Osteocyte (in vitro differentiated cells): ENCODE measurements at regions not wholly inside any gene's neighbourhood (a gene's known extent, or its start where the extent isn't known, plus 50 kb on each side); places are given as distances from the start of the nearest gene placed in this dataset.
"Not testable (repeated sequence)": the region's sequence is repeated elsewhere in the genome, so short reads cannot be mapped to it uniquely, and the experiment has no call there.

Source experiments
- DNase-seq: peaks from one replicate; pipeline ENCODE4 v3.0.0; 2021; ENCODE audit warnings: mixed read lengths; ENCODE audit not compliant: unreplicated experiment; ENCODE audit errors: extremely low spot score
- H3K27ac Mint-ChIP-seq: one replicate; pipeline ENCODE4 v1.8.0; 2021; ENCODE audit warnings: mild to moderate bottlenecking, mixed read lengths; ENCODE audit not compliant: unreplicated experiment
- H3K27me3 Mint-ChIP-seq: one replicate; pipeline ENCODE4 v1.8.0; 2021; ENCODE audit warnings: mixed read lengths; ENCODE audit not compliant: unreplicated experiment
- H3K36me3 Mint-ChIP-seq: one replicate; pipeline ENCODE4 v1.8.0; 2021; ENCODE audit warnings: mixed read lengths; ENCODE audit not compliant: unreplicated experiment
- H3K4me1 Mint-ChIP-seq: one replicate; pipeline ENCODE4 v1.8.0; 2021; ENCODE audit warnings: mixed read lengths; ENCODE audit not compliant: unreplicated experiment
- H3K4me3 Mint-ChIP-seq: one replicate; pipeline ENCODE4 v1.8.0; 2021; ENCODE audit warnings: mild to moderate bottlenecking, moderate library complexity, mixed read lengths; ENCODE audit not compliant: unreplicated experiment
- H3K9me3 Mint-ChIP-seq: one replicate; pipeline ENCODE4 v1.8.0; 2021; ENCODE audit warnings: mixed read lengths; ENCODE audit not compliant: unreplicated experiment
- TF ChIP-seq, protein P1 (sequence below): fragments of 200-600 bp; sonication (generic); IDR thresholded peaks from 2 replicates; pipeline ENCODE4 v1.5.0; 2021; ENCODE audit warnings: antibody characterized with exemption, mild to moderate bottlenecking, moderate library complexity

DNA sequence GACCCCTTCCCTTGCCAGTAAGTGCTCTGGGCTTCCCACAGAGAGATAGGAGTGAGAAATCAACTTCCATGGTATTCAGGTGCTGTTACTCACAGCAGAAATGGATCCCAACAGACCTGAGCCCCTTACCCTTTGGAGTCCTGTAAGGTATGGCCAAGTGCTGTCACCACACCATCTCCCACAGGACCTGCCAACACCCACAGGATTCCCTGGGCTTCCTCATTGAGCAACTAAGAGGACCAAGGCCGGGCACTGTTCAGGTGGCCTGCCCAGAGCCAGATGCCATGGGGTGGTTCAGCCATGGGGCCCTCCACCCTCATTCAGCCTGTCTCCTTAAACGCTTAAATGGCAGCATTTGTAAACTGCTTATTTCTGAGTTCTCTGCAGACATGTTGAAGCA, 166.2 kb downstream of the TRIM43 start:
- peaks cover 11% of the 10 kb centered on the region for H3K27me3 Mint-ChIP-seq
- DNase-seq, result no peak
- no peak overlapping the region for H3K4me3 Mint-ChIP-seq
- TF ChIP-seq, protein P1, sequence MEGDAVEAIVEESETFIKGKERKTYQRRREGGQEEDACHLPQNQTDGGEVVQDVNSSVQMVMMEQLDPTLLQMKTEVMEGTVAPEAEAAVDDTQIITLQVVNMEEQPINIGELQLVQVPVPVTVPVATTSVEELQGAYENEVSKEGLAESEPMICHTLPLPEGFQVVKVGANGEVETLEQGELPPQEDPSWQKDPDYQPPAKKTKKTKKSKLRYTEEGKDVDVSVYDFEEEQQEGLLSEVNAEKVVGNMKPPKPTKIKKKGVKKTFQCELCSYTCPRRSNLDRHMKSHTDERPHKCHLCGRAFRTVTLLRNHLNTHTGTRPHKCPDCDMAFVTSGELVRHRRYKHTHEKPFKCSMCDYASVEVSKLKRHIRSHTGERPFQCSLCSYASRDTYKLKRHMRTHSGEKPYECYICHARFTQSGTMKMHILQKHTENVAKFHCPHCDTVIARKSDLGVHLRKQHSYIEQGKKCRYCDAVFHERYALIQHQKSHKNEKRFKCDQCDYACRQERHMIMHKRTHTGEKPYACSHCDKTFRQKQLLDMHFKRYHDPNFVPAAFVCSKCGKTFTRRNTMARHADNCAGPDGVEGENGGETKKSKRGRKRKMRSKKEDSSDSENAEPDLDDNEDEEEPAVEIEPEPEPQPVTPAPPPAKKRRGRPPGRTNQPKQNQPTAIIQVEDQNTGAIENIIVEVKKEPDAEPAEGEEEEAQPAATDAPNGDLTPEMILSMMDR, result no peak
- H3K27ac Mint-ChIP-seq, result no peak overlapping the region
- no peaks in the 10 kb centered on the region for H3K36me3 Mint-ChIP-seq
- no peaks in the 10 kb centered on the region for H3K4me1 Mint-ChIP-seq
- H3K9me3 Mint-ChIP-seq, result no peaks in the 10 kb centered on the region

DNA sequence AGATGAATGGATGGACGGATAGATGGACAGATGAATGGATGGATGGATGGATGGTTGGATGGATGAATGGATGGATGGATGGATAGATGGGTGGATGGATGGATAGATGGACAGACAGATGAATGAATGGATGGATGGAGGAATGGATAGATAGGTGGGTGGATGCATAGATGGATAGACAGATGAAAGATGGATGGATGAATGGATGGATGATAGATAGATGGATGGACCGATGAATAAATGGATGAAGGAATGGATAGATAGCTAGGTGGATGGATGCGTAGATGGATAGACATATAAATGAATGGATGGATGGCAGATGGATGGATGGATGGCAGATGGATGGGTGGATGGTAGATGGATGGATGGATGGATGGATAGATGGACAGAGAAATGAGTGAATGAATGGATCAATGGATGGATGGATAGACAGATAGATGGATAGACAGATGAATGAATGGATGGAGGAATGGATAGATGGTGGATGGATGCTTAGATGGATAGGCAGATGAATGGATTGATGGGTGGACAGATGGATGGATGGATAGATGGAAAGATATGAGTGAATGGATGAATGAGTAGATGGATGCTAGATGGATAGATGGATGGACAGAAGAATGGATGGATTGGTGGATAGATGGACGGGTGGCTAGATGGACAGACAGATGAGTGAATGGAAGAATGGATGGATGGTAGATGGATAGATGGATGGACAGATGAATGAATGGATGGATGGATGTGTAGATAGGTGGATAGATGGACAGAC, 167.9 kb downstream of the TRIM43 start:
- no peak overlapping the region for H3K4me3 Mint-ChIP-seq
- peaks cover 1% of the 10 kb centered on the region for H3K27me3 Mint-ChIP-seq
- no peak overlapping the region for H3K27ac Mint-ChIP-seq
- TF ChIP-seq, protein P1, result no peak
- H3K36me3 Mint-ChIP-seq, result no peaks in the 10 kb centered on the region
- no peak for DNase-seq
- H3K9me3 Mint-ChIP-seq, result no peaks in the 10 kb centered on the region
- H3K4me1 Mint-ChIP-seq, result no peaks in the 10 kb centered on the region

DNA sequence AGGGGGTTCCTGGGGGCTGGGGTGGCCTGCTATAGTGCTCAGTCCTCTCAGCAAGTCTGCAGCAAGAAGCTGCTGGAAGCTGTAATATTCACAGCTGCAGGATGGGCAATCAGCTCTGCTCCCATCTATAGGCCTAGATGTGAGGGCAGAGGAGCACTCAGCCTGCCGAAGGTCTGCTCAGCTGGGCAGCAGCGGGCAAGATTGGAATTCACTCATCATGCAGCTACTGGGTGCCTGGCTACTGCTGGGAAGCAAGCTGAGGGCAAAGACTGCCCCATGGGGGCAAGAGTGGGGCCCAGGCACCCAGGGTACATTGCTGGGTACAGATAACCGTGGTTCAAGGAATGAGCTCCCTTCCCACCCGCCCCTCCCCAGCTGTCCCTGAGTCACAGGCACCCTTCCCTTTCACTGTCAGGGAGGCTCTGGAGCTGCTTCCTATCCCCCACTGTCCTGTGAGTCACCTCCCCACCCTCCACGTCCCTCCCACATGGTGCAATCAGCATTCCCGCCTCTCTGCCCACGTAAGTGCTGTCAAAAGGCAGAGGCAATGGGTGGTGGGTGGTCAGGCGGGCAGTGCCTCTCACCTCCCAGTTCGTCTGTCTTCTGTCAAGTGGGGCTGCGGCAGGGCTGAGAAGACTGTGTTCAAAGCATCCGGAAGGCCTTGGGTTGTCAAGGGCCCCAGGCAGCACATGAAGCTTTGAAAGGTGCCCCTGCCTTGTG, 169.2 kb downstream of the TRIM43 start:
- DNase-seq, result no peak
- Mint-ChIP-seq H3K27me3 (no peaks in the 10 kb centered on the region), H3K4me1 (no peaks in the 10 kb centered on the region), H3K27ac (no peak overlapping the region), H3K9me3 (no peaks in the 10 kb centered on the region), H3K4me3 (no peak overlapping the region), H3K36me3 (no peaks in the 10 kb centered on the region)
- TF ChIP-seq, protein P1, result no peak

DNA sequence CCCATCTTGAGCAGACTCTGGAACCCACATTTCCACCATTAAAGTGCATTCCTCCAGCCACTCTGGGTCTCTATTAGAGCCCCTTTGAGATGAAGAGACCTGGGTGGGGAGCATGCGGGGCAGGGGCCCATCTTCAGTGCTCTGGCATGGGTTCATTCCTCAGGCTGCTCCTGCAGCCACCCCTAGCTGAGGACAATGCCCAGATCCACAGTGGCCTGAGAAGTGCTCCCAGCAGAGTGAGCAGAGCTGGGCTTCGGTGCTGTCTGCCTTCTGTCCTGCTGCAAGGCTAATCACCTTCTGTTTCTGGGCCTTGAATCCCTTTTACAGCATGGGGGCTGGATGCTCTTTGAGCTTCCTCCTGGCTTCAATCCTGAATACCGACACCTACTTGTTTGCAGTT, 169.8 kb downstream of the TRIM43 start:
- H3K27ac Mint-ChIP-seq, result no peak overlapping the region
- H3K9me3 Mint-ChIP-seq, result no peaks in the 10 kb centered on the region
- H3K4me1 Mint-ChIP-seq, result no peaks in the 10 kb centered on the region
- H3K4me3 Mint-ChIP-seq, result no peak overlapping the region
- DNase-seq, result no peak
- TF ChIP-seq, protein P1, result no peak
- no peaks in the 10 kb centered on the region for H3K36me3 Mint-ChIP-seq
- H3K27me3 Mint-ChIP-seq, result no peaks in the 10 kb centered on the region

DNA sequence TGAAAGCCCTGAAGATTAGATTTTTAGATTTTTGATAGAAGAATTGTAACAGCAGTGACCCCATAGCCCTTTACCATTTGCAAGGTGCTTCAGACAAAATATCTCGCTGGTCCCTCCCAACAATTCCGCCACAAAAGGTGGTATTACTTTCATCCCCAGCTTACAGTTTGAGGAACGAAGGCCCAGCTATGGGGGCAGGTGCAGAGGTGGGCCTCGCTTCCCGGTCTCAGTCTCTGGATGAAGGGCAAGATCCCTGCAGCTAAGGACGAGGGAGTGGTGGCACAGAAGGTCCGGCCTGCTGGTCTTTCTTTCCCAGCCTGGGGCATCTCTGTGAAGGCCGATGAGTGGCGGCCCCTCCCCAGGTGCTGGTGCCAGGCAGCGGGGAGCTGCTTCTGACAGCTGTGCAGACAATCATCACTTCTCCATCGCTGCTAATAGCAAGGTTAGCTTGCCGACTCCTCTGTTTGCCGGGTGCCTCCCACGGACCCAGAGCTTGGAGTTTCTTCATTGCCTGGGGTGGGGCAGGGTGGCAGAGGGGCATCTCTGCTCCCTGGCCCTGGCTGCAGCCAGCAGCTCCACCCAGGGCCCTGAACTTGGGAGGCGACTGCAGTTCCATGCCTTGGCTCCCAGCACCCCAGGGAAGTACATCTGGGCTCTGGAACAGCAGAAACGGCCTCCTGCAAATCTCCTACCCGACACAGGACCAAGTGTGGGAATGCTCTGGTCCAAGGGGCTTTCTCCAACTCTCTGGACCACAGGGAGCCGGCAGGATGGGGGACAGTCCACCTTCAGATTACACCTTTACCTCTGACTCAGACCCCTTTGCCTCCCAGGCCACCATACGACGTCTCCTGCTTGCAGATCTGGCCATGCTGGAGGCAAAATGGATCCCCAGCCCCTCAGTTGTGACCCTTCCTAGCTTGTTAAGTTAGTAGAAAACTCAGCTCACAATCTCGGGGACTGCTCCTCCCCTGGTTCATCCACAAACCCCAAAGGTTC, 170.5 kb downstream of the TRIM43 start:
- not testable (repeated sequence) for H3K4me1 Mint-ChIP-seq, H3K36me3 Mint-ChIP-seq, H3K9me3 Mint-ChIP-seq, H3K4me3 Mint-ChIP-seq, DNase-seq, H3K27ac Mint-ChIP-seq, H3K27me3 Mint-ChIP-seq

DNA sequence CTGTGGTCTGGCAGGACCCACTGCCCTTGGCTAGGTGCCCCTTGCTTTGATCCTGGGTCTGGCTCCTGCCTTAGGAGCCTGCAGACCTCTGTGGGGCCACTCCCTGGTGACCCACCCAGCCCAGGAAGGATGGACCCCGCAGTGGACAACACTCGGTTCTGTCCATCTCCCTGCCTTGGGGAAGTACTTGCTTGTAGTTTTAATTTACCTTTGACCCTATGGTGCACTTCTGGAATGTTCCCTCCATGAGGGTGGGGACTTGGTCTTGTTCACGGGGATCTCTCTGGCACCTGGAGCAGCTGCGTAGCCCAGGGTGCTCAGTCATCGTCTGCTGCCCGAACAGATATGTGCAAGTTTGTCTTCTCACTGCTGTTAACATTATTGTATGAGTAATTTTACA, 171.3 kb downstream of the TRIM43 start:
- not testable (repeated sequence) for H3K36me3 Mint-ChIP-seq, DNase-seq, H3K27ac Mint-ChIP-seq, H3K4me1 Mint-ChIP-seq, H3K4me3 Mint-ChIP-seq, H3K9me3 Mint-ChIP-seq, H3K27me3 Mint-ChIP-seq

DNA sequence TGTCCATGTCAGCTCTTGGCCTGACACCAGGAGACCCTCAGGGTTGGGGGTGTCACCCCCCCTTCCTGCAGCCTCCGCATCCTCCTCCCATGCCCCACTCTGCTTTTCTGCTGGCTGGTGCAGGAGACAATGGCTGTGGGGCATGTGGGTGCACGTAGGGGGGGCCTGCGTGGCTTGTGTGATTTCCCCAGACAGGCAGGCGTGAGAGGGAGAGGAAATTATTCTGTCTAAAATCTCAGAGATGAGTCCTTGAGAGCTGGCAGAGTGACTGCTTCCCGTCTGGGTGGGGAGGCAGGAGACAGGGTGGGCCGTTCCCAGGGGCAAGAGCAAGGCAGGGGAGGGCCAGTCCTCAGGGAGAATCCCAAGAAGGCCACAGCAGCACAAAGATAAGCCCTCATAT, 173.2 kb downstream of the TRIM43 start:
- not testable (repeated sequence) for H3K27me3 Mint-ChIP-seq, H3K4me3 Mint-ChIP-seq, H3K27ac Mint-ChIP-seq, H3K36me3 Mint-ChIP-seq, H3K9me3 Mint-ChIP-seq, H3K4me1 Mint-ChIP-seq, DNase-seq
